ENCODE measurements at regions not wholly inside any gene's neighbourhood (a gene's known extent, or its start where the extent isn't known, plus 50 kb on each side); places are given as distances from the start of the nearest gene placed in this dataset.
"Not testable (repeated sequence)": the region's sequence is repeated elsewhere in the genome, so short reads cannot be mapped to it uniquely, and the experiment has no call there.

- not testable (repeated sequence) for TF ChIP-seq CTCF, POLR2A (IDR thresholded peaks at IDR 0.05)
These were observed 5405.6 kb upstream of the TPTE start for GRCh38 chr21:5115646-5116343.

All from right lobe of liver (tissue), 4 donors.